Adrenal gland (tissue), 5 donors: ENCODE measurements at regions not wholly inside any gene's neighbourhood (a gene's known extent, or its start where the extent isn't known, plus 50 kb on each side); places are given as distances from the start of the nearest gene placed in this dataset.

Source experiments
- POLR2A ChIP-seq, 2 donors: fragments of 450-650 bp; IDR thresholded peaks; one replicate each; pipeline ENCODE4 v1.6.1; 2017; ENCODE audit warnings: antibody characterized with exemption in 2 of 2, mild to moderate bottlenecking in 2 of 2, moderate library complexity in 1 of 2
- TF ChIP-seq, protein P1 (sequence below), 6 experiments: fragments of 450-650 bp in 4 of 6; fragments of 200-600 bp in 2 of 6; sonication (generic) in 1 of 6; IDR thresholded peaks; 1 replicate in 5 of 6; 2 replicates in 1 of 6; pipeline versions ENCODE4 v1.5.1 to v1.8.0; 2016 to 2021; ENCODE audit warnings: antibody characterized with exemption in 6 of 6, mild to moderate bottlenecking in 2 of 6, moderate library complexity in 1 of 6
- donor health status: DM: no; HTN: no; CAD: no.

- TF ChIP-seq, protein P1, sequence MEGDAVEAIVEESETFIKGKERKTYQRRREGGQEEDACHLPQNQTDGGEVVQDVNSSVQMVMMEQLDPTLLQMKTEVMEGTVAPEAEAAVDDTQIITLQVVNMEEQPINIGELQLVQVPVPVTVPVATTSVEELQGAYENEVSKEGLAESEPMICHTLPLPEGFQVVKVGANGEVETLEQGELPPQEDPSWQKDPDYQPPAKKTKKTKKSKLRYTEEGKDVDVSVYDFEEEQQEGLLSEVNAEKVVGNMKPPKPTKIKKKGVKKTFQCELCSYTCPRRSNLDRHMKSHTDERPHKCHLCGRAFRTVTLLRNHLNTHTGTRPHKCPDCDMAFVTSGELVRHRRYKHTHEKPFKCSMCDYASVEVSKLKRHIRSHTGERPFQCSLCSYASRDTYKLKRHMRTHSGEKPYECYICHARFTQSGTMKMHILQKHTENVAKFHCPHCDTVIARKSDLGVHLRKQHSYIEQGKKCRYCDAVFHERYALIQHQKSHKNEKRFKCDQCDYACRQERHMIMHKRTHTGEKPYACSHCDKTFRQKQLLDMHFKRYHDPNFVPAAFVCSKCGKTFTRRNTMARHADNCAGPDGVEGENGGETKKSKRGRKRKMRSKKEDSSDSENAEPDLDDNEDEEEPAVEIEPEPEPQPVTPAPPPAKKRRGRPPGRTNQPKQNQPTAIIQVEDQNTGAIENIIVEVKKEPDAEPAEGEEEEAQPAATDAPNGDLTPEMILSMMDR (IDR thresholded peaks at IDR 0.05) = no peak
- no peak for TF ChIP-seq POLR2A (IDR thresholded peaks at IDR 0.05)
Measured at GRCh38 chr1:191687721-191688120, 470.5 kb upstream of the RGS18 start.
